TTC549 (cell line): ENCODE measurements at regions not wholly inside any gene's neighbourhood (a gene's known extent, or its start where the extent isn't known, plus 50 kb on each side); places are given as distances from the start of the nearest gene placed in this dataset.
A peak's percentile ranks its signal among the peaks of the same experiment; 100 is the strongest.

Experiments used
- FAIRE-seq: peaks from 2 replicates; lab custom pipeline; 2012; peaks lifted over from hg19 to GRCh38; lab: Jason Lieb, UNC

GRCh38 chr15:62922514-62922913 is 120.0 kb upstream of the TPM1 start:
- no peak for FAIRE-seq

- no peak for FAIRE-seq
Observed at GRCh38 chr15:62925875-62926274, 116.7 kb upstream of the TPM1 start.

- FAIRE-seq: no peak
Observed at GRCh38 chr15:62927196-62927595, 115.4 kb upstream of the TPM1 start.

- FAIRE-seq: no peak
Observed at GRCh38 chr15:62927836-62928235, 114.7 kb upstream of the TPM1 start.

GRCh38 chr15:62928242-62928999 is 114.1 kb upstream of the TPM1 start:
- peak; percentile 94 for FAIRE-seq

GRCh38 chr15:62929000-62929357 is 113.6 kb upstream of the TPM1 start:
- no peak for FAIRE-seq

- no peak for FAIRE-seq
Observed at GRCh38 chr15:62931650-62932049, 110.9 kb upstream of the TPM1 start.

GRCh38 chr15:62932436-62932835 is 110.1 kb upstream of the TPM1 start:
- no peak for FAIRE-seq

GRCh38 chr15:62933386-62933785 is 109.2 kb upstream of the TPM1 start:
- FAIRE-seq: no peak

- FAIRE-seq: no peak
Observed at GRCh38 chr15:62934236-62934971, 108.1 kb upstream of the TPM1 start.

- no peak for FAIRE-seq
Observed at GRCh38 chr15:62935300-62936081, 107.1 kb upstream of the TPM1 start.

- FAIRE-seq: no peak
Observed at GRCh38 chr15:62938825-62939224, 103.7 kb upstream of the TPM1 start.

- no peak for FAIRE-seq
Observed at GRCh38 chr15:62940093-62940754, 102.3 kb upstream of the TPM1 start.

GRCh38 chr15:62940755-62941361 is 101.7 kb upstream of the TPM1 start:
- FAIRE-seq: no peak

- no peak for FAIRE-seq
Observed at GRCh38 chr15:62941699-62942098, 100.8 kb upstream of the TPM1 start.

- FAIRE-seq: no peak
Observed at GRCh38 chr15:62942428-62942827, 100.1 kb upstream of the TPM1 start.

- no peak for FAIRE-seq
Observed at GRCh38 chr15:62945063-62945462, 97.5 kb upstream of the TPM1 start.

GRCh38 chr15:62945760-62946159 is 96.8 kb upstream of the TPM1 start:
- no peak for FAIRE-seq

GRCh38 chr15:62946940-62947339 is 95.6 kb upstream of the TPM1 start:
- no peak for FAIRE-seq

- no peak for FAIRE-seq
Observed at GRCh38 chr15:62950462-62950931, 92.0 kb upstream of the TPM1 start.

GRCh38 chr15:62951481-62951880 is 91.1 kb upstream of the TPM1 start:
- no peak for FAIRE-seq

- no peak for FAIRE-seq
Observed at GRCh38 chr15:62953021-62953420, 89.5 kb upstream of the TPM1 start.
